ENCODE measurements at regions not wholly inside any gene's neighbourhood (a gene's known extent, or its start where the extent isn't known, plus 50 kb on each side); places are given as distances from the start of the nearest gene placed in this dataset.

GRCh38 chr14:98962118-98962517, 309.9 kb downstream of the BCL11B start:
- DNase-seq: no peak

- no peak for DNase-seq
Observed at GRCh38 chr14:98963610-98964009, 308.4 kb downstream of the BCL11B start.

- DNase-seq: no peak
Observed at GRCh38 chr14:98964171-98964570, 307.8 kb downstream of the BCL11B start.

GRCh38 chr14:98965076-98965475, 306.9 kb downstream of the BCL11B start:
- no peak for DNase-seq

- no peak for DNase-seq
Observed at GRCh38 chr14:98966016-98966415, 306.0 kb downstream of the BCL11B start.

GRCh38 chr14:98966475-98967162, 305.4 kb downstream of the BCL11B start:
- no peak for DNase-seq

- no peak for DNase-seq
Observed at GRCh38 chr14:98974113-98974512, 297.9 kb downstream of the BCL11B start.

- DNase-seq: no peak
Observed at GRCh38 chr14:98976271-98976670, 295.7 kb downstream of the BCL11B start.

- DNase-seq: no peak
Observed at GRCh38 chr14:98977451-98977850, 294.5 kb downstream of the BCL11B start.

- no peak for DNase-seq
Observed at GRCh38 chr14:98982986-98983385, 289.0 kb downstream of the BCL11B start.

GRCh38 chr14:98984027-98984718, 287.8 kb downstream of the BCL11B start:
- no peak for DNase-seq

GRCh38 chr14:98984719-98985041, 287.3 kb downstream of the BCL11B start:
- peak; percentile 43 for DNase-seq

GRCh38 chr14:98993818-98994217, 278.2 kb downstream of the BCL11B start:
- DNase-seq: no peak

- no peak for DNase-seq
Observed at GRCh38 chr14:98994561-98994960, 277.4 kb downstream of the BCL11B start.

GRCh38 chr14:98997526-98998205, 274.3 kb downstream of the BCL11B start:
- DNase-seq: no peak

GRCh38 chr14:98999345-98999744, 272.7 kb downstream of the BCL11B start:
- no peak for DNase-seq

GRCh38 chr14:98999901-99000300, 272.1 kb downstream of the BCL11B start:
- no peak for DNase-seq

- no peak for DNase-seq
Observed at GRCh38 chr14:99001241-99001640, 270.8 kb downstream of the BCL11B start.

GRCh38 chr14:99003646-99004045, 268.4 kb downstream of the BCL11B start:
- DNase-seq: no peak

GRCh38 chr14:99004112-99004511, 267.9 kb downstream of the BCL11B start:
- no peak for DNase-seq

- no peak for DNase-seq
Observed at GRCh38 chr14:99006276-99006675, 265.7 kb downstream of the BCL11B start.

- no peak for DNase-seq
Observed at GRCh38 chr14:99007795-99008194, 264.2 kb downstream of the BCL11B start.

GRCh38 chr14:99009871-99010270, 262.1 kb downstream of the BCL11B start:
- DNase-seq: no peak

- no peak for DNase-seq
Observed at GRCh38 chr14:99011385-99011784, 260.6 kb downstream of the BCL11B start.
